Astrocyte (in vitro differentiated cells and primary cell): ENCODE measurements at regions not wholly inside any gene's neighbourhood (a gene's known extent, or its start where the extent isn't known, plus 50 kb on each side); places are given as distances from the start of the nearest gene placed in this dataset.

ENCODE experiments used
- DNase-seq: peaks from one replicate; pipeline ENCODE4 v3.0.0-alpha.2; 2010; ENCODE audit warnings: low read depth
- FAIRE-seq: peaks from 2 replicates; lab custom pipeline; 2011; peaks lifted over from hg19 to GRCh38; lab: Jason Lieb, UNC
- H2AFZ ChIP-seq: 2 replicates; pipeline ENCODE4 v1.6.0; 2012; ENCODE audit warnings: low read depth, low read length, inconsistent platforms
- H3K27ac ChIP-seq: 2 replicates; pipeline ENCODE4 v1.5.1; 2011; ENCODE audit warnings: low read depth, low read length, inconsistent platforms
- H3K27me3 ChIP-seq: 2 replicates; pipeline ENCODE4 v1.6.0; 2011; ENCODE audit warnings: low read length, inconsistent platforms; ENCODE audit not compliant: insufficient read depth
- H3K36me3 ChIP-seq: 2 replicates; pipeline ENCODE4 v1.5.1; 2011; ENCODE audit warnings: low read length, inconsistent platforms; ENCODE audit not compliant: insufficient read depth
- H3K4me1 ChIP-seq: 2 replicates; pipeline ENCODE4 v1.5.1; 2011; ENCODE audit warnings: low read length, inconsistent platforms; ENCODE audit not compliant: insufficient read depth
- H3K4me2 ChIP-seq: 2 replicates; pipeline ENCODE4 v1.6.0; 2012; ENCODE audit warnings: low read length, inconsistent platforms
- H3K4me3 ChIP-seq: 2 replicates; pipeline ENCODE4 v1.5.1; 2011; ENCODE audit warnings: low read depth, mild to moderate bottlenecking, low read length, inconsistent platforms; ENCODE audit not compliant: insufficient read depth
- H3K79me2 ChIP-seq: 2 replicates; pipeline ENCODE4 v1.6.0; 2012; ENCODE audit warnings: mild to moderate bottlenecking, low read length, inconsistent platforms; ENCODE audit not compliant: insufficient read depth
- H3K9ac ChIP-seq: 2 replicates; pipeline ENCODE4 v1.6.0; 2012; ENCODE audit warnings: mild to moderate bottlenecking, low read length, inconsistent platforms
- H3K9me3 ChIP-seq: 2 replicates; pipeline ENCODE4 v1.5.1; 2012; ENCODE audit warnings: low read depth, mild to moderate bottlenecking, low read length, inconsistent platforms; ENCODE audit not compliant: insufficient read depth
- H4K20me1 ChIP-seq: 2 replicates; pipeline ENCODE4 v1.6.0; 2012; ENCODE audit warnings: low read length, inconsistent platforms; ENCODE audit not compliant: insufficient read depth
- H3K27ac Mint-ChIP-seq: one replicate; pipeline ENCODE4 v1.8.0; 2021; ENCODE audit warnings: mild to moderate bottlenecking, mixed read lengths; ENCODE audit not compliant: unreplicated experiment
- H3K27me3 Mint-ChIP-seq: one replicate; pipeline ENCODE4 v1.8.0; 2021; ENCODE audit warnings: low read depth, mixed read lengths; ENCODE audit not compliant: unreplicated experiment
- H3K36me3 Mint-ChIP-seq: one replicate; pipeline ENCODE4 v1.8.0; 2021; ENCODE audit warnings: low read depth, mixed read lengths; ENCODE audit not compliant: unreplicated experiment
- H3K4me1 Mint-ChIP-seq: one replicate; pipeline ENCODE4 v1.8.0; 2021; ENCODE audit warnings: low read depth, mixed read lengths; ENCODE audit not compliant: unreplicated experiment
- H3K4me3 Mint-ChIP-seq: one replicate; pipeline ENCODE4 v1.8.0; 2021; ENCODE audit warnings: mild to moderate bottlenecking, moderate library complexity, mixed read lengths; ENCODE audit not compliant: unreplicated experiment
- H3K9me3 Mint-ChIP-seq: one replicate; pipeline ENCODE4 v1.8.0; 2021; ENCODE audit warnings: mild to moderate bottlenecking, mixed read lengths; ENCODE audit not compliant: unreplicated experiment
- EZH2 ChIP-seq: IDR thresholded peaks from 2 replicates; pipeline ENCODE4 v1.6.1; 2012; ENCODE audit warnings: mild to moderate bottlenecking, low read length, inconsistent platforms; ENCODE audit not compliant: insufficient read depth
- TF ChIP-seq, protein P1 (sequence below): IDR thresholded peaks from 2 replicates; pipeline ENCODE4 v1.5.1; 2011; ENCODE audit warnings: low read depth, mild to moderate bottlenecking, inconsistent platforms, low read length, moderate library complexity; ENCODE audit not compliant: insufficient read depth

DNA sequence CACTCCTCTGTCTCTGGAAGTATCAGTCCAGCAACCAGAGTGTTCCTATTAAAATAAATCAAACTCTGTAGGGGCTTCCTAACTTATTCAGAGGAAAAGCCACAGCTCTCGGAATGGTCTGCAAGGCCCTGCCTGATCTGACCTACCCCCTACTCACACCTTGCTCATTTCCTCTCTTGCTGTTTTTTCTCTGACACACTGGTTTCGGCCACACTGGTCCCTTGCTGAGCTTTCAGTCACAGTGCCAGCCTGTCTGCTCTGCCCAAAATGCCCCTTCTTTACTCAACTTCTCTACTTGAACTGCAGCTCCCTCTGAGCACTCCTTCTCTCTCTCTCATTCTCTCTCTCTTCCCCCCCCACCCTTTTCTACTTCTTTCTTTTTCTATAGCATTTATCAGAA lies 430.2 kb downstream of the UTRN start:
- no peak overlapping the region for H3K27ac Mint-ChIP-seq
- TF ChIP-seq, protein P1, sequence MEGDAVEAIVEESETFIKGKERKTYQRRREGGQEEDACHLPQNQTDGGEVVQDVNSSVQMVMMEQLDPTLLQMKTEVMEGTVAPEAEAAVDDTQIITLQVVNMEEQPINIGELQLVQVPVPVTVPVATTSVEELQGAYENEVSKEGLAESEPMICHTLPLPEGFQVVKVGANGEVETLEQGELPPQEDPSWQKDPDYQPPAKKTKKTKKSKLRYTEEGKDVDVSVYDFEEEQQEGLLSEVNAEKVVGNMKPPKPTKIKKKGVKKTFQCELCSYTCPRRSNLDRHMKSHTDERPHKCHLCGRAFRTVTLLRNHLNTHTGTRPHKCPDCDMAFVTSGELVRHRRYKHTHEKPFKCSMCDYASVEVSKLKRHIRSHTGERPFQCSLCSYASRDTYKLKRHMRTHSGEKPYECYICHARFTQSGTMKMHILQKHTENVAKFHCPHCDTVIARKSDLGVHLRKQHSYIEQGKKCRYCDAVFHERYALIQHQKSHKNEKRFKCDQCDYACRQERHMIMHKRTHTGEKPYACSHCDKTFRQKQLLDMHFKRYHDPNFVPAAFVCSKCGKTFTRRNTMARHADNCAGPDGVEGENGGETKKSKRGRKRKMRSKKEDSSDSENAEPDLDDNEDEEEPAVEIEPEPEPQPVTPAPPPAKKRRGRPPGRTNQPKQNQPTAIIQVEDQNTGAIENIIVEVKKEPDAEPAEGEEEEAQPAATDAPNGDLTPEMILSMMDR, result no peak
- TF ChIP-seq EZH2, result no peak
- no peaks in the 10 kb centered on the region for H3K27me3 ChIP-seq
- DNase-seq, result no peak
- no peaks in the 10 kb centered on the region for H3K9me3 ChIP-seq
- H3K36me3 ChIP-seq, result no peaks in the 10 kb centered on the region
- H3K4me2 ChIP-seq, result peak overlapping the region; percentile 42
- H3K9me3 Mint-ChIP-seq, result no peaks in the 10 kb centered on the region
- no peak overlapping the region for H3K4me3 Mint-ChIP-seq
- no peak overlapping the region for H3K9ac ChIP-seq
- H3K4me3 ChIP-seq, result no peak overlapping the region
- H3K4me1 Mint-ChIP-seq, result peaks cover 2% of the 10 kb centered on the region
- no peak overlapping the region for H3K27ac ChIP-seq
- no peaks in the 10 kb centered on the region for H3K27me3 Mint-ChIP-seq
- H3K36me3 Mint-ChIP-seq, result no peaks in the 10 kb centered on the region
- no peaks in the 10 kb centered on the region for H4K20me1 ChIP-seq
- H3K4me1 ChIP-seq, result peaks cover 14% of the 10 kb centered on the region
- no peak overlapping the region for H2AFZ ChIP-seq
- no peaks in the 10 kb centered on the region for H3K79me2 ChIP-seq
- no peak for FAIRE-seq

DNA sequence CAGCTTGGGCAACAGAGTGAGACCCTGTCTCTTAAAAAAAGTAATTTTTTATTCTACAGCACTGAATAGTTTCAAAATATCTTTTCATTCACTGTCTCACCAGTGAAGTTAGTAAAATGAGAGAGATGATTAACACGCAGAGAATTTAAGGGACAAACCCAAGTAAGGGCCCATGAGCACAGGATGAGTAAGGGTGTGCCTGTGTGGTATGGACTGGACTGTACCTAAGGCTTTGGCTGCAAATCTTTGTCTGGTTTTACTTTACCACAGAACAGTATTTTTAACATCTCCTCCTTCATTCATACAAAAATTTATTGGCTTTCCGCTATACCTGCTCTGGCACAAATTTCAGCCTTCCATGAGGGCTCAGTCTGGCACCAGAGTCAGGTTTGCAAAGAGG lies 433.3 kb downstream of the UTRN start:
- H3K27me3 Mint-ChIP-seq, result no peaks in the 10 kb centered on the region
- Histone ChIP-seq H3K79me2 (no peaks in the 10 kb centered on the region), H3K4me2 (peak overlapping the region; percentile 18), H3K27ac (no peak overlapping the region), H3K4me1 (peaks cover 18% of the 10 kb centered on the region), H3K27me3 (no peaks in the 10 kb centered on the region), H3K36me3 (no peaks in the 10 kb centered on the region), H4K20me1 (no peaks in the 10 kb centered on the region), H3K4me3 (no peak overlapping the region), H3K9me3 (no peaks in the 10 kb centered on the region), H3K9ac (no peak overlapping the region), H2AFZ (no peak overlapping the region)
- no peaks in the 10 kb centered on the region for H3K36me3 Mint-ChIP-seq
- TF ChIP-seq, protein P1, result no peak
- H3K4me1 Mint-ChIP-seq, result peaks cover 9% of the 10 kb centered on the region
- DNase-seq, result peak; percentile 42
- no peak overlapping the region for H3K27ac Mint-ChIP-seq
- no peak overlapping the region for H3K4me3 Mint-ChIP-seq
- no peaks in the 10 kb centered on the region for H3K9me3 Mint-ChIP-seq
- peak; percentile 66 for FAIRE-seq

DNA sequence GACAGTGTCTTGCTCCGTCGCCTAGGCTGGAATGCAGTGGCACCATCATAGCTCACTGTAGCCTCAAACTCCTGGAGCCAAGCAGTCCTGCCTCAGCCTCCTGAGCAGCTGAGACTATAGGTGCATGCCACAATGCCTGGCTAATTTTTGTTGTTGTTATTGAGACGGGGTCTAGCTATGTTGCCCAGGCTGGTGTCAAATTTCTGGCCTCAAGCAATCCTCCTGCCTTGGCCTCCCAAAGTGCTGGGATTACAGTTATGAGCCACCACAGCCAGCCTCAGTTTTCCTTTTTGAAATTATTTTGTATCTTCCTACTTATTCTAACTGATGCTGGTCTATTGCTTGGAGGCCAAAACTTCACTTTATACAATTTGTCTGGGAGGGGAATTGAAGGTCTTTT lies 436.1 kb downstream of the UTRN start:
- no peaks in the 10 kb centered on the region for H3K36me3 ChIP-seq
- no peak overlapping the region for H3K27ac ChIP-seq
- H3K36me3 Mint-ChIP-seq, result no peaks in the 10 kb centered on the region
- no peaks in the 10 kb centered on the region for H3K79me2 ChIP-seq
- no peak for FAIRE-seq
- no peak overlapping the region for H3K4me3 ChIP-seq
- no peak overlapping the region for H3K27ac Mint-ChIP-seq
- H3K4me2 ChIP-seq, result no peak overlapping the region
- H4K20me1 ChIP-seq, result no peaks in the 10 kb centered on the region
- H3K27me3 ChIP-seq, result no peaks in the 10 kb centered on the region
- H3K9me3 ChIP-seq, result no peaks in the 10 kb centered on the region
- H3K27me3 Mint-ChIP-seq, result no peaks in the 10 kb centered on the region
- TF ChIP-seq, protein P1, result no peak
- TF ChIP-seq EZH2, result no peak
- H3K9ac ChIP-seq, result no peak overlapping the region
- DNase-seq, result no peak
- no peak overlapping the region for H3K4me3 Mint-ChIP-seq
- H3K4me1 ChIP-seq, result peaks cover 21% of the 10 kb centered on the region
- no peaks in the 10 kb centered on the region for H3K9me3 Mint-ChIP-seq
- H2AFZ ChIP-seq, result no peak overlapping the region
- H3K4me1 Mint-ChIP-seq, result peaks cover 15% of the 10 kb centered on the region
